VCaP (cell line): ENCODE measurements at regions not wholly inside any gene's neighbourhood (a gene's known extent, or its start where the extent isn't known, plus 50 kb on each side); places are given as distances from the start of the nearest gene placed in this dataset.

Experiments
- H3K27ac ChIP-seq: fragments of 450-650 bp; 2 replicates; pipeline ENCODE4 v1.5.1; 2017
- TF ChIP-seq, protein P1 (sequence below): fragments of 450-650 bp; conservative IDR thresholded peaks from 2 replicates; pipeline ENCODE4 v1.5.1; 2017; ENCODE audit warnings: mild to moderate bottlenecking, moderate library complexity

DNA sequence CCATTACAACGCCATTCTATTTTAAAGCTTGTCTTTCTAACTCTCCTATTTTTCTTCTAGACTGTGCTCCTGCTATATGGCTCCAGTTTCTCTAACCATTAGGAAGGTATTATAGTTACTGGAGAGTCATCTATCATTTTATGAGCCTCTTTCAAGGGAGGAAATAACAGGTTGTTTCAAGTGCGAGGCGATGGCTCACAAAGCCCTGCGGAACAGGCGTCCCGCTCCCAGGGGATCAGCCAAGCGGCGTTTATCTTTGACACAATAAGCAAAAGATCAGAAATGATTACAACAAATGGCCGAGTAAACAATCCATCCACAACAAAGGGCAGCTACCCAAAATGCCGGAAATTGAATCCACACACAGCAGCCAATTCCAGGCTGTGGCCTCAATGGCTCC is 249.5 kb upstream of the POU3F1 start:
- TF ChIP-seq, protein P1, sequence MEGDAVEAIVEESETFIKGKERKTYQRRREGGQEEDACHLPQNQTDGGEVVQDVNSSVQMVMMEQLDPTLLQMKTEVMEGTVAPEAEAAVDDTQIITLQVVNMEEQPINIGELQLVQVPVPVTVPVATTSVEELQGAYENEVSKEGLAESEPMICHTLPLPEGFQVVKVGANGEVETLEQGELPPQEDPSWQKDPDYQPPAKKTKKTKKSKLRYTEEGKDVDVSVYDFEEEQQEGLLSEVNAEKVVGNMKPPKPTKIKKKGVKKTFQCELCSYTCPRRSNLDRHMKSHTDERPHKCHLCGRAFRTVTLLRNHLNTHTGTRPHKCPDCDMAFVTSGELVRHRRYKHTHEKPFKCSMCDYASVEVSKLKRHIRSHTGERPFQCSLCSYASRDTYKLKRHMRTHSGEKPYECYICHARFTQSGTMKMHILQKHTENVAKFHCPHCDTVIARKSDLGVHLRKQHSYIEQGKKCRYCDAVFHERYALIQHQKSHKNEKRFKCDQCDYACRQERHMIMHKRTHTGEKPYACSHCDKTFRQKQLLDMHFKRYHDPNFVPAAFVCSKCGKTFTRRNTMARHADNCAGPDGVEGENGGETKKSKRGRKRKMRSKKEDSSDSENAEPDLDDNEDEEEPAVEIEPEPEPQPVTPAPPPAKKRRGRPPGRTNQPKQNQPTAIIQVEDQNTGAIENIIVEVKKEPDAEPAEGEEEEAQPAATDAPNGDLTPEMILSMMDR, result no peak
- no peak overlapping the region for H3K27ac ChIP-seq

DNA sequence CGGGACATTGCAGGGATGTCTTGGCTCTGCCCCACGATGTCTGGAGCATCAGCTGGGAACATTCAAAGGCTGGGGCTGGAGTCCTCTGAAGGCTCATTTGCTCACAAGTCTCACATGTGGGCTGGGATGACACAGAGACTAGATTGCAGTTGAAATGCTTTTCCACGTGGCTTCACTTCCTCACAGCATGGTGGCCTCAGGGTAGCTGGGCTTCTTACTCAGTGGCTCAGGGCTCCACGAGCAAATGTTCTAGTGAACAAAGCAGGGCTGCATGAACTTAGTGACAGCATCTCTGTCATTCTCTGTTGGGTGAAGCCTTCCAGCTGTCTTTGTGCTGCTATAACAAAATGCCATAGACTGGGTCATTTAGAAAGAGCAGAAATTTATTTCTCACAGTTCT is 247.0 kb upstream of the POU3F1 start:
- TF ChIP-seq, protein P1, result no peak
- no peak overlapping the region for H3K27ac ChIP-seq

DNA sequence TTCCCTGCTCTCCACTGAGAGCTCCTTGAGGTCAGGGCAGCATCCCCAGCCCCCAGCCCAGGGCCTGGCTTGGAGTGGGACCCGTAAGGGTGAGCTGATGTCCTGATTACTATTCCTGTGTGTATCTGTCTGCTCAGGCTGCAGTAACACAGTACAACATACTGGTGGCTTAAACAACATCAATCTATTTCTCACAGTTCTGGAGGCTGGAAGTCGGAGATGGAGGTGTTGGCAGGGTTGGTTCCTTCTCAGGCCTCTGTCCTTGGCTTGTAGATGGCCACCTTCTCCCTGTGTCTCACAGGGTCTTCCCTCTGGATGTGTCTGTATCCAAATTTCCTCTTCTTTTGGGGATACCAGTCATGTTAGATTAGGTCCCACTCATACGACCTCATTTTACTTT is 246.4 kb upstream of the POU3F1 start:
- H3K27ac ChIP-seq, result no peak overlapping the region
- TF ChIP-seq, protein P1, result no peak

DNA sequence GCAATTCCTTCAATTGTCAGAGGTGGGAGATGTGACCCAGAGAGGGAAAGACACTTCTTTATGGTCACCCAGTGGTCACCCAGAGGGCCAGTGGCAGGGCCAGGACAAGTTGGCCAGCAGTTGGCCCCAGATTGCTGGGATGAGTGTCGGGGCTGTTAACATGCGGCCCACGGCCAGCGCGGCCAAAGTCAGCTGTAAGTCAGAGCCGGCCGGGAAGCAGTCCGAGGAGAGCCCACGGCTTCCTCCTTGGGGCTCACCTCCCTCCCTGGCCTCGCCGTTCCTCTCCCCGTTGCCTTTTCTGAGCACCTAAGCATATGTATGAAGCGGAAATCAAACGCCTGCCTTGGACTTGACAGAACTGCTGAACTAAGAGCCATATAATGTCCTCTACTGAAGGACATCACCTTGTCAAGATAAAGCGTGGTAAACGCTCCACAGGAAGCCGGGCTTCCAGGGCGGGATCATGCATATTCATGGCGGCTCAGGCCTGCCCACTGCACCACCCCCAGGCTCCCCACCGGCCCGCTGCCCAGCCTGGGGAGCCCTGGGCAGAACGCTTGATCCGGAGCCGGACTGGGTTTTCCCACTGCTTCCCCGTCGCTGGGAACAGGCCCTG is 245.4 kb upstream of the POU3F1 start:
- H3K27ac ChIP-seq, result no peak overlapping the region
- TF ChIP-seq, protein P1, result no peak

DNA sequence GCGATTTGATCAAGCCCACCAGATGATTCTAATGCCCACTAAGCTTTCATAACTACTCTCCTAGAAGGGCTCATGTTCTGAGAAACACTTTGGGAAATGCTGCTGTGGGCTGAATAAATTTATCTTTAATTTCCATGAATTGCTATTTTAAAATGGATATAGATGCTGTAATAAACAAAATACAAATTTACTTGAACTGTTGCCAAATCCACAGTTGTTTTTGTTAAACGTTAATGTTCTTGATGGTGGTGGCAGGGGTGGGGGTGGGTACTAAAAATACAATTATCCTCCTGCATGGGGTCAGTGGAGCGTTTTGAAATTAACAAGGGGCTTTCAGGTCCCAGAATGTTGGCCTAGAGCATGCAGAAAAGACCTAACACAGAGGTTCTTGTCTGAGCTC is 244.7 kb upstream of the POU3F1 start:
- TF ChIP-seq, protein P1, result no peak
- H3K27ac ChIP-seq, result no peak overlapping the region

DNA sequence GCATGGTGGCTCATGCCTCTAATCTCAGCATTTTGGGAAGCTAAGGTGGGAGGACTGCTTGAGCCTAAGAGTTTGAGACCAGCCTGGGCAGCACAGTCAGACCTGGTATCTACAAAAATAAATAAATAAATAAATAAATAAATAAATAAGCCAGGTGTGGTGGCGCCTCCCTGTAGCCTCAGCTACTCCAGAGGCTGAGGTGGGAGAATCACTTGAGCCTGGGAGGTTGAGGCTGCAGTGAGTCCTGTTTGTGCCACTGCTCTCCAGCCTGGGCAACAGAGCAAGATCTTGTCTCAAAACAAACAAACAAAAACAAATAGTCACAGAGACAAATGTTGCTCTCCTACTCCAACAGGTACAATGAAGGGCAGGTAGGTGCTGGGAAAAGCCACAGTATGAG is 242.4 kb upstream of the POU3F1 start:
- H3K27ac ChIP-seq, result no peak overlapping the region
- TF ChIP-seq, protein P1, result no peak

DNA sequence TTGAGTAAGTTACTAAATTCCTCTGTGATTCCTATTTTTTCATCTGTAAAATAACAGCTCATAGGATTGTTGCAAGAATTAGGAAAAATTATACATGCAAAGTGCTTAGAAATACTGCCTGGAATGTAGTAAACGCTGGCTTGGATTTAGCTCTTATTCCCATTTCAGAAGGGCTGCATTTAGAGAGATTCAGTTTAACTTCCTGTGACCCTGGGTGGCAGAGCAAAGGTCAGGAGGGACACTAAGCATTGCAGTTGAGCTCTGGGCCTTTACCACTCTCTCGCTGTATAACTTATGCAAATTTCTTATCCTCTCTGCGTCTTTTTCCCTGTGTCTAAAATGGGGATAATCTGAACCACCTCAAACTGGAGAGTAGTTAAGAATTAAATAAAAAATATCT is 241.0 kb upstream of the POU3F1 start:
- no peak overlapping the region for H3K27ac ChIP-seq
- TF ChIP-seq, protein P1, result no peak

DNA sequence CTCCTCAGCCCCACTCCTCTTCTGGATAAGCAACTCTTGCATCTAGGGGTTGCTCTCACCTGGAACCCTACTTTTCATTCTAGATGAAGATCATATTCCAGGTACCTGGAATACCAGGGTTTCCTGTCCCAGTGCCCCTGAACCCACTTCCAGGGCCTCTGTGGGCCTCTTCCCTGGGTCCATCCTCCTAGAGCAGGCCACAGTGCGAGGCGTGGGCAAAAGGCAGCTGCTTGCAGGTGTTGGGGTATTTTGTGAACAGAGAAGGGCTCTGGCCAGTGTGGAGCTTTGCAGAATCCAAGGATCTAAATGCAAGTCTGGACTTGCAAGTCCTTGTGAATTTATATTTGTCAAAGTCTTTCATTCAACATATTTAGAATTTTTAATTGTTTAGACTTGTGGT is 240.4 kb upstream of the POU3F1 start:
- no peak overlapping the region for H3K27ac ChIP-seq
- TF ChIP-seq, protein P1, result no peak
